HCT116 (cell line): ENCODE measurements at regions not wholly inside any gene's neighbourhood (a gene's known extent, or its start where the extent isn't known, plus 50 kb on each side); places are given as distances from the start of the nearest gene placed in this dataset.

Source experiments
- ATAC-seq: fragments of 200-7000 bp; cut with Tn5 transposase; 2 replicates; pipeline ENCODE4 v1.9.1; 2020; ENCODE audit warnings: mild to moderate bottlenecking, moderate library complexity
- BruUV-seq: library from RNA; stranded (reverse); fragments of 400-500 nt; replicated peaks from 2 replicates; lab custom pipeline; 2021; lab: Mats Ljungman, UMichigan
- CTCF ChIA-PET: fragments of 300-600 bp; sonication (Branson Sonifier 250); formaldehyde crosslinking; loops from one replicate; lab custom pipeline; 2021; ENCODE audit warnings: antibody characterized with exemption; lab: Charles Lee
- POLR2A ChIA-PET: fragments of 300-600, 350-600 bp; sonication (Branson Sonifier 250); formaldehyde crosslinking; loops from one replicate; lab custom pipeline; 2021; ENCODE audit warnings: antibody characterized with exemption; lab: Charles Lee
- RAD21 ChIA-PET, 2 experiments: fragments of 300-600 bp; sonication (Branson Sonifier 250); formaldehyde crosslinking; loops; one replicate each; lab custom pipeline; 2023; ENCODE audit warnings: low total read pairs in 2 of 2; ENCODE audit not compliant: uncharacterized antibody in 2 of 2, unreplicated experiment in 2 of 2, low non-redundant PET in 1 of 2; lab: Charles Lee
- DNase-seq: peaks from one replicate; pipeline ENCODE4 v3.0.0-alpha.2; 2010; ENCODE audit warnings: low read depth, low spot score
- H2AFZ ChIP-seq: fragments of 200-600 bp; shearing (Covaris generic), sonication (generic); 2 replicates; pipeline ENCODE4 v1.6.1; 2017; ENCODE audit warnings: low read depth, mixed run types, mixed read lengths, antibody characterized with exemption, low read length; ENCODE audit not compliant: poor library complexity, severe bottlenecking
- H3K27ac ChIP-seq: 2 replicates; pipeline ENCODE4 v1.5.1; 2012; ENCODE audit warnings: low read depth, low read length
- H3K27me3 ChIP-seq: fragments of 200-600 bp; sonication (generic); 2 replicates; pipeline ENCODE4 v1.6.1; 2016; ENCODE audit warnings: mixed run types, low read length, mixed read lengths; ENCODE audit not compliant: insufficient read depth
- H3K36me3 ChIP-seq, 2 experiments: fragments of 200-500 bp in 1 of 2; fragments of 200-600 bp in 1 of 2; sonication (Bioruptor generic) in 1 of 2; sonication (generic) in 1 of 2; 2 replicates each; pipeline versions ENCODE4 v1.5.1 to v1.6.1; 2014 to 2016; ENCODE audit warnings: low read length in 2 of 2, inconsistent platforms in 1 of 2, mixed read lengths in 1 of 2, mixed run types in 1 of 2; ENCODE audit not compliant: insufficient read depth in 2 of 2, control insufficient read depth in 1 of 2
- H3K4me1 ChIP-seq, 2 experiments: fragments of 200-600 bp in 1 of 2; sonication (generic) in 1 of 2; 2 replicates each; pipeline versions ENCODE4 v1.5.1 to v1.6.1; 2012 to 2017; ENCODE audit warnings: low read length in 2 of 2, inconsistent platforms in 1 of 2, mild to moderate bottlenecking in 1 of 2, mixed read lengths in 1 of 2, mixed run types in 1 of 2, moderate library complexity in 1 of 2; ENCODE audit not compliant: insufficient read depth in 2 of 2, control insufficient read depth in 1 of 2
- H3K4me2 ChIP-seq: fragments of 200-600 bp; sonication (generic); 2 replicates; pipeline ENCODE4 v1.6.1; 2017; ENCODE audit warnings: mixed run types, low read length, mixed read lengths
- H3K4me3 ChIP-seq, 2 experiments: fragments of 200-600 bp in 1 of 2; sonication (generic) in 1 of 2; replicated peaks in 1 of 2; 2 replicates each; pipeline ENCODE4 v1.5.1; 2011 to 2016; ENCODE audit warnings: low read length in 2 of 2, control low read depth in 1 of 2, low read depth in 1 of 2, mild to moderate bottlenecking in 1 of 2, mixed read lengths in 1 of 2, mixed run types in 1 of 2
- H3K79me2 ChIP-seq: fragments of 200-600 bp; sonication (generic); 2 replicates; pipeline ENCODE4 v1.6.1; 2017; ENCODE audit warnings: mild to moderate bottlenecking, mixed run types, low read length, moderate library complexity, mixed read lengths; ENCODE audit not compliant: insufficient read depth
- H3K9ac ChIP-seq: fragments of 200-600 bp; sonication (generic); 2 replicates; pipeline ENCODE4 v1.6.1; 2016; ENCODE audit warnings: low read length, mixed read lengths
- H3K9me2 ChIP-seq: fragments of 200-600 bp; sonication (generic), shearing (Covaris generic); 2 replicates; pipeline ENCODE4 v1.6.1; 2017; ENCODE audit warnings: mixed run types, mild to moderate bottlenecking, moderate library complexity; ENCODE audit not compliant: insufficient read depth
- H3K9me3 ChIP-seq, 2 experiments: fragments of 200-500 bp in 1 of 2; fragments of 200-600 bp in 1 of 2; sonication (Bioruptor generic) in 1 of 2; sonication (generic) in 1 of 2; 2 replicates each; pipeline ENCODE4 v1.6.1; 2014 to 2017; ENCODE audit warnings: low read length in 2 of 2, mixed read lengths in 2 of 2, inconsistent platforms in 1 of 2, low read depth in 1 of 2, mild to moderate bottlenecking in 1 of 2, mixed run types in 1 of 2, moderate library complexity in 1 of 2; ENCODE audit not compliant: control insufficient read depth in 1 of 2, insufficient read depth in 1 of 2
- H4K20me1 ChIP-seq: fragments of 200-600 bp; sonication (generic), shearing (Covaris generic); 2 replicates; pipeline ENCODE4 v1.6.1; 2017; ENCODE audit warnings: mixed run types, mild to moderate bottlenecking, moderate library complexity; ENCODE audit not compliant: insufficient read depth
- CBX3 ChIP-seq: IDR thresholded peaks from 2 replicates; pipeline ENCODE4 v1.6.1; 2012; ENCODE audit warnings: low read depth
- CEBPB ChIP-seq: IDR thresholded peaks from 2 replicates; pipeline ENCODE4 v1.6.1; 2012; ENCODE audit warnings: low read depth
- EZH2phosphoT487 ChIP-seq: fragments of 200-600 bp; IDR thresholded peaks from 2 replicates; pipeline ENCODE4 v1.6.1; 2018; ENCODE audit warnings: antibody characterized with exemption, borderline replicate concordance
- FOSL1 ChIP-seq: IDR thresholded peaks from 2 replicates; pipeline ENCODE4 v1.6.1; 2012; ENCODE audit warnings: low read depth
- POLR2AphosphoS5 ChIP-seq: IDR thresholded peaks from 2 replicates; pipeline ENCODE4 v1.6.1; 2011; ENCODE audit warnings: mild to moderate bottlenecking, low read depth, low read length, moderate library complexity
- RAD21 ChIP-seq: IDR thresholded peaks from 2 replicates; pipeline ENCODE4 v1.6.1; 2012; ENCODE audit warnings: low read depth, mild to moderate bottlenecking
- REST ChIP-seq: IDR thresholded peaks from 2 replicates; pipeline ENCODE4 v1.6.1; 2012; ENCODE audit warnings: low read depth
- SIN3A ChIP-seq: IDR thresholded peaks from 2 replicates; pipeline ENCODE4 v1.6.1; 2012; ENCODE audit warnings: low read depth
- YY1 ChIP-seq: IDR thresholded peaks from 2 replicates; pipeline ENCODE4 v1.6.1; 2011; ENCODE audit warnings: low read length, low read depth, moderate library complexity, mild to moderate bottlenecking; ENCODE audit not compliant: insufficient replicate concordance; ENCODE audit errors: extremely low read depth
- ZFX ChIP-seq: fragments of 450-650 bp; IDR thresholded peaks from 2 replicates; pipeline ENCODE4 v1.6.1; 2017
- intact Hi-C: fragments of 100-400 bp; cut with micrococcal nuclease; formaldehyde crosslinking; loops from 2 replicates; pipeline ENCODE4 v1.10.0; 2022
- TF ChIP-seq, protein P1 (sequence below): IDR thresholded peaks from 2 replicates; pipeline ENCODE4 v1.6.1; 2012
- TF ChIP-seq, protein P2 (sequence below): IDR thresholded peaks from 2 replicates; pipeline ENCODE4 v1.6.1; 2011; ENCODE audit warnings: mild to moderate bottlenecking, low read length, moderate library complexity; ENCODE audit not compliant: insufficient replicate concordance; ENCODE audit errors: extremely low read depth

DNA sequence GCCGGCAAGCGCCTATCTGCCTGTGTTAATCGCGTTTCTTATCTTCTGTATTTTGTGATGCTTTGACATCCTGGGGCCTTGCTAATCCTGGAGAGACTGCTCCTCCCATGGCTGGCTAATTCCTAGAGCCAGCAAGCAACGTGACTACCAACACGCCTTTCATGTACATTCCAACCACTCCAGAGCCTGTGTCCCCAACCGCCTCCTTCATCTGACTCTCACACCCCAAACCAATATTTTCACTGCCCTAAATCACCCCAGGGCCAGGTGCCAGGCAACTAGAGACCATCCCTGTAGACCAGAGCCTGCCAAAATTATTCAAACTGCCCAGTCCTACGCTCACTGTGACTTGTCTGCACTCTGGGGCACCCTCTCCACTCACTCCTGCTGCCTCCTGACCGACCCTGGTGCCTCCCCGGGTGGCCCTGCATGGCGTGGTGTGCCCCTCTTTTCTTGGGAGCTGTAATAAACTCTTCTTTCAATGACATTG lies 50.5 kb upstream of the COL5A1 start:
- BruUV-seq, result no TSS peak
- CTCF ChIA-PET, result no interaction called here
- intact Hi-C loops, result no loop called here
- POLR2A ChIA-PET, result no interaction called here
- TF ChIP-seq, protein P1, sequence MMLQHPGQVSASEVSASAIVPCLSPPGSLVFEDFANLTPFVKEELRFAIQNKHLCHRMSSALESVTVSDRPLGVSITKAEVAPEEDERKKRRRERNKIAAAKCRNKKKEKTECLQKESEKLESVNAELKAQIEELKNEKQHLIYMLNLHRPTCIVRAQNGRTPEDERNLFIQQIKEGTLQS, result no peak
- TF ChIP-seq YY1, result no peak
- no peak for TF ChIP-seq FOSL1
- TF ChIP-seq REST, result no peak
- TF ChIP-seq POLR2AphosphoS5, result no peak
- TF ChIP-seq RAD21, result no peak
- TF ChIP-seq CBX3, result no peak
- no peak for TF ChIP-seq SIN3A
- no peak for TF ChIP-seq ZFX
- TF ChIP-seq, protein P2, sequence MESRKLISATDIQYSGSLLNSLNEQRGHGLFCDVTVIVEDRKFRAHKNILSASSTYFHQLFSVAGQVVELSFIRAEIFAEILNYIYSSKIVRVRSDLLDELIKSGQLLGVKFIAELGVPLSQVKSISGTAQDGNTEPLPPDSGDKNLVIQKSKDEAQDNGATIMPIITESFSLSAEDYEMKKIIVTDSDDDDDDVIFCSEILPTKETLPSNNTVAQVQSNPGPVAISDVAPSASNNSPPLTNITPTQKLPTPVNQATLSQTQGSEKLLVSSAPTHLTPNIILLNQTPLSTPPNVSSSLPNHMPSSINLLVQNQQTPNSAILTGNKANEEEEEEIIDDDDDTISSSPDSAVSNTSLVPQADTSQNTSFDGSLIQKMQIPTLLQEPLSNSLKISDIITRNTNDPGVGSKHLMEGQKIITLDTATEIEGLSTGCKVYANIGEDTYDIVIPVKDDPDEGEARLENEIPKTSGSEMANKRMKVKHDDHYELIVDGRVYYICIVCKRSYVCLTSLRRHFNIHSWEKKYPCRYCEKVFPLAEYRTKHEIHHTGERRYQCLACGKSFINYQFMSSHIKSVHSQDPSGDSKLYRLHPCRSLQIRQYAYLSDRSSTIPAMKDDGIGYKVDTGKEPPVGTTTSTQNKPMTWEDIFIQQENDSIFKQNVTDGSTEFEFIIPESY, result no peak
- TF ChIP-seq EZH2phosphoT487, result no peak
- no peak for TF ChIP-seq CEBPB
- Histone ChIP-seq H3K27me3 (no peaks in the 10 kb centered on the region), H3K9me3 (no peaks in the 10 kb centered on the region), H3K4me1 (peaks cover 0 to 13% of the 10 kb centered on the region in 2 experiments; a peak in 3 of 4 replicates), H3K4me3 (no peak overlapping the region), H3K79me2 (no peaks in the 10 kb centered on the region), H2AFZ (no peak overlapping the region), H3K27ac (no peak overlapping the region), H3K9ac (no peak overlapping the region), H4K20me1 (no peaks in the 10 kb centered on the region), H3K4me2 (no peak overlapping the region), H3K36me3 (no peaks in the 10 kb centered on the region), H3K9me2 (no peaks in the 10 kb centered on the region)
- ATAC-seq (no peak), DNase-seq (no peak)
- RAD21 ChIA-PET, result no interaction called here
